ENCODE measurements at regions not wholly inside any gene's neighbourhood (a gene's known extent, or its start where the extent isn't known, plus 50 kb on each side); places are given as distances from the start of the nearest gene placed in this dataset.

DNA sequence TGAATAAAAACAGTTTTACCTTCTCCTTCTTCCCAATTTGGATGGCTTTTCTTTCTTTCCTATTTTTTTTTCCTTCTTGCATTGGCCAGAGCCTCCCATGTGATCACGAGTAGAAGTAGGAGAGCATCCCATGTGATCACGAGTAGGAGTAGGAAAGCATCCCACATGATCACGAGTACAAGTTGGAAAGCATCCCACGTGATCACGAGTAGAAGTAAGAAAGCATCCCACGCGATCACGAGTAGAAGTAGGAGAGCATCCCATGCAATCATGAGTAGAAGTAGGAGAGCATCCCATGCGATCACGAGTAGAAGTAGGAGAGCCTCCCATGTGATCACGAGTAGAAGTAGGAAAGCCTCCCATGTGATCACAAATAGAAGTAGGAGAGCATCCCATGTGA is 218.6 kb downstream of the DLL1 start:
- TF ChIP-seq, protein P1, sequence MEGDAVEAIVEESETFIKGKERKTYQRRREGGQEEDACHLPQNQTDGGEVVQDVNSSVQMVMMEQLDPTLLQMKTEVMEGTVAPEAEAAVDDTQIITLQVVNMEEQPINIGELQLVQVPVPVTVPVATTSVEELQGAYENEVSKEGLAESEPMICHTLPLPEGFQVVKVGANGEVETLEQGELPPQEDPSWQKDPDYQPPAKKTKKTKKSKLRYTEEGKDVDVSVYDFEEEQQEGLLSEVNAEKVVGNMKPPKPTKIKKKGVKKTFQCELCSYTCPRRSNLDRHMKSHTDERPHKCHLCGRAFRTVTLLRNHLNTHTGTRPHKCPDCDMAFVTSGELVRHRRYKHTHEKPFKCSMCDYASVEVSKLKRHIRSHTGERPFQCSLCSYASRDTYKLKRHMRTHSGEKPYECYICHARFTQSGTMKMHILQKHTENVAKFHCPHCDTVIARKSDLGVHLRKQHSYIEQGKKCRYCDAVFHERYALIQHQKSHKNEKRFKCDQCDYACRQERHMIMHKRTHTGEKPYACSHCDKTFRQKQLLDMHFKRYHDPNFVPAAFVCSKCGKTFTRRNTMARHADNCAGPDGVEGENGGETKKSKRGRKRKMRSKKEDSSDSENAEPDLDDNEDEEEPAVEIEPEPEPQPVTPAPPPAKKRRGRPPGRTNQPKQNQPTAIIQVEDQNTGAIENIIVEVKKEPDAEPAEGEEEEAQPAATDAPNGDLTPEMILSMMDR (IDR thresholded peaks at IDR 0.05; ENCODE audit: insufficient read depth, low read depth, low read length) = no peak
- no peak for TF ChIP-seq EZH2 (IDR thresholded peaks at IDR 0.05; ENCODE audit: insufficient read depth, low read length)

Measured in astrocyte (in vitro differentiated cells and primary cell).